ENCODE measurements at regions not wholly inside any gene's neighbourhood (a gene's known extent, or its start where the extent isn't known, plus 50 kb on each side); places are given as distances from the start of the nearest gene placed in this dataset.

GRCh38 chr18:44180683-44181082, 500.0 kb upstream of the SETBP1 start:
- Histone ChIP-seq H3K36me3 (ENCODE audit: control insufficient read depth, insufficient read depth, low read length) (no peaks in the 10 kb centered on the region), H3K27me3 (ENCODE audit: control insufficient read depth, insufficient read depth, low read length) (peaks cover 8% of the 10 kb centered on the region), H3K4me1 (ENCODE audit: control insufficient read depth, insufficient read depth, low read length) (no peaks in the 10 kb centered on the region), H3K27ac (ENCODE audit: low read length) (no peak overlapping the region), H3K4me3 (ENCODE audit: low read length) (no peak overlapping the region), H3K9me3 (ENCODE audit: control insufficient read depth, insufficient read depth, low read length) (no peaks in the 10 kb centered on the region)
- Mint-ChIP-seq H3K36me3 (no peaks in the 10 kb centered on the region), H3K4me1 (no peaks in the 10 kb centered on the region), H3K27me3 (ENCODE audit: low read depth in 2 of 2) (peaks cover 10 to 34% of the 10 kb centered on the region in 2 donors), H3K9me3 (no peaks in the 10 kb centered on the region), H3K4me3 (no peak overlapping the region), H3K27ac (no peak overlapping the region)
- ATAC-seq: no peak
- WGBS (ENCODE audit: insufficient coverage): no CpG with 5 or more reads among the region's 1 CpG
- TF ChIP-seq CTCF (IDR thresholded peaks at IDR 0.05): no peak
- DNase-seq: no peak
- intact Hi-C loops (cut with micrococcal nuclease): no loop called here

GRCh38 chr18:44181951-44182747, 498.5 kb upstream of the SETBP1 start:
- Mint-ChIP-seq H3K27me3 (ENCODE audit: low read depth in 2 of 2) (peaks cover 10 to 40% of the 10 kb centered on the region in 2 donors), H3K4me1 (no peaks in the 10 kb centered on the region), H3K36me3 (no peaks in the 10 kb centered on the region), H3K4me3 (no peak overlapping the region), H3K9me3 (no peaks in the 10 kb centered on the region), H3K27ac (no peak overlapping the region)
- TF ChIP-seq CTCF (IDR thresholded peaks at IDR 0.05): no peak
- intact Hi-C loops (cut with micrococcal nuclease): no loop called here
- no peak overlapping the region for H3K4me3 ChIP-seq (ENCODE audit: low read length)
- no peaks in the 10 kb centered on the region for H3K4me1 ChIP-seq (ENCODE audit: control insufficient read depth, insufficient read depth, low read length)
- DNase-seq (no peak), ATAC-seq (no peak)
- 93% methylated on average over 2 of the region's 3 CpGs for whole genome bisulfite sequencing (ENCODE audit: insufficient coverage)
- no peak overlapping the region for H3K27ac ChIP-seq (ENCODE audit: low read length)
- no peaks in the 10 kb centered on the region for H3K36me3 ChIP-seq (ENCODE audit: control insufficient read depth, insufficient read depth, low read length)
- H3K27me3 ChIP-seq (ENCODE audit: control insufficient read depth, insufficient read depth, low read length): peaks cover 8% of the 10 kb centered on the region
- H3K9me3 ChIP-seq (ENCODE audit: control insufficient read depth, insufficient read depth, low read length): no peaks in the 10 kb centered on the region

GRCh38 chr18:44186001-44186400, 494.7 kb upstream of the SETBP1 start:
- no peaks in the 10 kb centered on the region for H3K36me3 Mint-ChIP-seq
- H3K27ac Mint-ChIP-seq: no peak overlapping the region
- Histone ChIP-seq H3K9me3 (ENCODE audit: control insufficient read depth, insufficient read depth, low read length) (no peaks in the 10 kb centered on the region), H3K4me1 (ENCODE audit: control insufficient read depth, insufficient read depth, low read length) (no peaks in the 10 kb centered on the region), H3K27me3 (ENCODE audit: control insufficient read depth, insufficient read depth, low read length) (peaks cover 14% of the 10 kb centered on the region), H3K36me3 (ENCODE audit: control insufficient read depth, insufficient read depth, low read length) (no peaks in the 10 kb centered on the region), H3K27ac (ENCODE audit: low read length) (no peak overlapping the region), H3K4me3 (ENCODE audit: low read length) (no peak overlapping the region)
- ATAC-seq (no peak), DNase-seq (no peak)
- WGBS (ENCODE audit: insufficient coverage): 75% methylated on average over 2 of the region's 3 CpGs
- peaks cover 11 to 41% of the 10 kb centered on the region in 2 donors for H3K27me3 Mint-ChIP-seq (ENCODE audit: low read depth in 2 of 2)
- intact Hi-C loops (cut with micrococcal nuclease): no loop called here
- no peak for TF ChIP-seq CTCF (IDR thresholded peaks at IDR 0.05)
- H3K4me3 Mint-ChIP-seq: no peak overlapping the region
- no peaks in the 10 kb centered on the region for H3K9me3 Mint-ChIP-seq
- no peaks in the 10 kb centered on the region for H3K4me1 Mint-ChIP-seq

- intact Hi-C loops (cut with micrococcal nuclease): no loop called here
- H3K27me3 Mint-ChIP-seq (ENCODE audit: low read depth in 2 of 2): peaks cover 13 to 35% of the 10 kb centered on the region in 2 donors
- no peaks in the 10 kb centered on the region for H3K4me1 Mint-ChIP-seq
- no peaks in the 10 kb centered on the region for H3K36me3 Mint-ChIP-seq
- WGBS (ENCODE audit: insufficient coverage): no CpG with 5 or more reads among the region's 2 CpGs
- H3K27me3 ChIP-seq (ENCODE audit: control insufficient read depth, insufficient read depth, low read length): peaks cover 9% of the 10 kb centered on the region
- H3K36me3 ChIP-seq (ENCODE audit: control insufficient read depth, insufficient read depth, low read length): no peaks in the 10 kb centered on the region
- ATAC-seq: no peak
- no peak overlapping the region for H3K27ac ChIP-seq (ENCODE audit: low read length)
- TF ChIP-seq CTCF (IDR thresholded peaks at IDR 0.05): no peak
- no peak for DNase-seq
- H3K4me3 Mint-ChIP-seq: no peak overlapping the region
- no peak overlapping the region for H3K27ac Mint-ChIP-seq
- H3K9me3 ChIP-seq (ENCODE audit: control insufficient read depth, insufficient read depth, low read length): no peaks in the 10 kb centered on the region
- H3K4me3 ChIP-seq (ENCODE audit: low read length): no peak overlapping the region
- H3K9me3 Mint-ChIP-seq: no peaks in the 10 kb centered on the region
- no peaks in the 10 kb centered on the region for H3K4me1 ChIP-seq (ENCODE audit: control insufficient read depth, insufficient read depth, low read length)
Observed at GRCh38 chr18:44187090-44187489, 493.6 kb upstream of the SETBP1 start.

Data from natural killer cell (primary cell).